Occipital lobe (tissue), 1 donor: ENCODE measurements at regions not wholly inside any gene's neighbourhood (a gene's known extent, or its start where the extent isn't known, plus 50 kb on each side); places are given as distances from the start of the nearest gene placed in this dataset.
"Not testable (repeated sequence)": the region's sequence is repeated elsewhere in the genome, so short reads cannot be mapped to it uniquely, and the experiment has no call there.

Source experiments
- DNase-seq: peaks from one replicate; lab custom pipeline; 2025; lab: John Stamatoyannopoulos, UW

DNA sequence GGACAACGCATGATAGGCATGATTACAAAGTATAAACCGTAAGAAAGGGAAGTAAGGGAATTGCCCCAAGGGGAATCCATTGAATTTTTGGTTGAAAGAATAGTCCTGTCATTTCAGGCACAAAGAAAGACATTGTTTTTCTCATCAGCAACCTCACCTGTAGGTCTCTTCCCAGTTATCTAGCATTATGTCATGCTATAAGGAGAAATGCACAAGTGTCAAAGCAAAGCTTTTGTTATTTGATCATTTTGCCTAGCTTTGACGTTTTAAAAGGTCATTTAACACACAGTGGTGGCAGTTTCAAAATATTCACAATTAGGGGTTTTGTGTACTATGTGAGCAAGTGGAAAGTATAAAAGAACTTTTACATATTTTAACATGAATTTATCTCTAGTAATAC lies 796.2 kb upstream of the MIR17HG start:
- DNase-seq = no peak

- no peak for DNase-seq
Measured at GRCh38 chr13:90552702-90553101, 794.8 kb upstream of the MIR17HG start.

DNA sequence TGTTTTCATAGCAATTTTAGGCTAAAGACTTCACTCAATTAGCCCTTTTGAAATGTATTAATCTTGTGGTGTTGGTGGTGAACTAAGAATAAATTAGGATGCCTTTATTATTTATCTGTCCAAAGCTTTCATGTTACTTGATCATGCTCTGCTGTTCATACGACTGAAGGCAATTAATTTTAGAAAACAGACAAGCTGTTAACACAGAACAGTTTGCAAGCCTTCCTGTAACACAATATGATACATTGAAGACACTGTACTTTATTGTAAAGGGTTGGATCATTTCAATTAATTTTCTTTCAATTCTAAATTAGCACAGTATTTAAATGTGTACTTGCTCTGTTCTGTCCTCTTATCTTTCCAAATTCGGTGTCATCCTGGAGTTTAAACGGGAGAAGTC lies 794.3 kb upstream of the MIR17HG start:
- no peak for DNase-seq

DNA sequence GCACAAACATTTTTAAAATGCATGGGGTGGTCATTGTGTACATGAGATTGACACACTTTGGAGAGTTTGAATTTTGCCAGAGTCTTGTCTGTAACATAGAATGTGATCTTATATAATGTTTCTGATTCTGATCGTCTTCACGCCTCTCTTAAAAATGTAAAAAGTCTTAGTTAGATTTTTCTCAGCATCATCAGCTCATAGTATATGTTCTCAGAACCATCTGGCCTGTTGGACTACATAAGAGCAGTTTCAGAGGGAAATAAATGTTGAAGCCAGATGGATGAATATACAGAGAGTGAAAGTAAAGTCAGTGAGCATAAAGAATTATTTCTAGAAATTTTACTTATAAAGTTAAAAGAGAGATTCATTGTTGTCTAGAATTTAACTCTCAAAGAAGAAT lies 789.9 kb upstream of the MIR17HG start:
- no peak for DNase-seq

DNA sequence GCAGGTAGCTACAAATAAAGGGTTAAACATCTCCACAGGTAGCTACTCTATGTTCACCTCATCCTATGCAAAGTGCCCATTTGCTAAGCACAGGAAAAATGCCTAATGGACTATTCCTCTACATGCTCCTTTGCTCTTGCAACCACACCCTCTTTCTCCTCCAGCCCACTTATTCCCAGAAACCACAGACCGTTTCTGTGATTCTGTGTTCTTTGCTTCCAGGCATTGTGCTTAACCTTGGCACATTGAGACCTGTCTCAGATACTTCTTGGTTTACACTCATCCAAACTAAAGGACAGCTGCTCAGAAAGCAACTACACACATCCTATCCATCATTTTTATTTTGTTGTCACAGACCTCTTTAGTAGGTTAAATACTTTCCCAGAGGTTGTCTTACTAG lies 785.0 kb upstream of the MIR17HG start:
- DNase-seq = no peak

- no peak for DNase-seq
Measured at GRCh38 chr13:90564096-90564495, 783.4 kb upstream of the MIR17HG start.

- no peak for DNase-seq
Measured at GRCh38 chr13:90564566-90564965, 782.9 kb upstream of the MIR17HG start.

DNA sequence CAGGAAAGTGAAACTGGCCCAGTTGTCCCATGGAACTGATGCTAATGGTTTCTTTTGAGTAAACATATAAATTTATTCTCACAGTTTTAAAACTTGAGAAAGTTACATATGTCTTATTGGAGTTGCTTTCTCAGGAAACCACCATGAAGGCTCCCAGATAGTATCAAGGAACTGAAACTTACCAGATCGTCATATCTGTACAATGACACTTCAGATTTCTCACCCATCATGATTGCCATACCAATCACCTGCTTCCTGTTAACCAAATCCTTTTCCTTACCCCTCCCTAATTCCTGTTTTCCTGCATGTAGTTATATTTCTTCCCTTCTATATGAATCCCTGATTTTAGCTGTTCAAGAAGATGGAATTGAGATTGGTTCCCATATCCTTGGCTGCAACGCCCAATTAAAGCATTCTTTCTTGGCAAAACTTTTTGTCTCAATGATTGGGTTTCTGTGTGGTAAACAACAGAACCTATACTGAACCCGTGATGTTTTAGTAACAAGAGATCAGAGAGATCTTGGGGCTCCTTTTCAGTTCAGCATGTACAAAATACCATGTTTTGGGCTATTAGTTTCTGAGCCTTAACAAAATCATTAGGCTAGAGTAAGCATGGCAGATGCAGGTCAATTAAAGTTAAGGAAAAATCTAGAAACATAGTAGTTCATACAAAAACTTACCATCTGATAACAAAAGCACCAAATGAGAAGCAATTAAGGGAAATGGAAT lies 781.3 kb upstream of the MIR17HG start:
- DNase-seq = no peak

- DNase-seq = no peak
Measured at GRCh38 chr13:90568165-90568564, 779.3 kb upstream of the MIR17HG start.

DNA sequence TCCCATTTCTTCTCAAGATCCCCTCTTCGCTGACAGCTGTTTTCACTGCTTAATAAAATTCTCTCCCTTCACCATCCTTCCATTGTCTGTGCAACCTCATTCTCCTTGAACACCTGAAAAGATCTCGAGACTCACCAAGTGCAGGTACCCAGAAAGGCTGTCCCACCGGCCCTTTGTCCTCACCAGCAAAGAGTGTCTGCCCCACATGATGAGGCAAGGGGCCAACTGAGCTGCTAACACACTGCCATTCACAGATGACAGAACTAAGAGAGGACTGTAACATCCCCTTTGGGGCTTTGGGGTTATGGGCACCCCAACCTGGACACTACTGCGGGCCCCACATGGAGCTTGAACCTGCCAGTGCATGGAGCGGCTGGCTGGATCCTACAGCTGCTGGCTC lies 771.4 kb upstream of the MIR17HG start:
- DNase-seq = no peak

- DNase-seq = no peak
Measured at GRCh38 chr13:90577726-90578125, 769.8 kb upstream of the MIR17HG start.

- DNase-seq = no peak
Measured at GRCh38 chr13:90585392-90585791, 762.1 kb upstream of the MIR17HG start.

DNA sequence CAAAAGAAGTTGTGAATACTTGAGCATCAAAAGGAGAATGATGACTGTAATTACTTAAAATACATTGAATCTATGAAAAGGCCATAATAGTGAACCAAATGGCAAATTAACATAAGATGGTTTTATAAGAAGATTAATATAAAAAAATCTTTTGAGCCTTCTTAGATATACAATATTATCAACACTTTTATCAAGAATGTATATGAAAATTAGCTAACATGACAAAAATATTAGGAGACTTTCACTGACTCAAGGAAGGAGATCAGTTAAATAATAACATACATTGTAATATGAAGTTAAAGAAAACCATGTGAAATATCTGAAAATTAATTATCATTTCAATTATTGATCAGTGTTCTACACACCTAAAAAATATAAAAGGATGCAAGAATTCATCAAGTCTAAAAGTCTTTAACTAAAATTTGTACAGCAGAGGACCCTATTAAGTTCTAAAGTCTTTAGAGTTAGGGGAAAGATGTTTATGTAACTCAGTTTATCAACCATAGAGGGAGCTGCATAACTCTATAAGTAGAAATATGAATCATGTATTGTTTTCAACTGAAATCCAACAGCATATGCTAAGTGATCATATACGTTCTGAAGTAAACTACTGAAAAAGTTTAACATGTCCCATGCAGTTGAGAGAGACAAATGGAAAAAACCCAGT lies 756.1 kb upstream of the MIR17HG start:
- DNase-seq = no peak

- no peak for DNase-seq
Measured at GRCh38 chr13:90591927-90592268, 755.6 kb upstream of the MIR17HG start.

DNA sequence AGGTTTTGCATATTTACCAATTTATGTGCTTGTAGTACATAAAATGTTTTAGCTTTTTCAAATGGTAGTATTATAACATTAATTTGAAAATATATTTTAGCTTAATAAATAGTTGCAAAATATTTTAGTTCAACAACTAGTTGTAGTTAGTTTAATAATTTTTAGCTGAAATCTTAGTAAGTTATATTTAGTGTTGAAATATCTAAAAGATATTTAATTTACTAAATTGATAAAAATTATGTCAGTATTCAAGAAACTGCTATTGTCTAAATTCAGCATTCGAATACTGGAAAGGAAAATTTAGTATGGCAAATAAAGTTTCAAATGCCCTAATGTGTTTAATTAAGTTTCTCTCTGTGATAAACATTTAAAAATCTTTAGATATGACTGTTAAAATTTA lies 754.5 kb upstream of the MIR17HG start:
- no peak for DNase-seq

- no peak for DNase-seq
Measured at GRCh38 chr13:90594681-90595080, 752.8 kb upstream of the MIR17HG start.

- DNase-seq = no peak
Measured at GRCh38 chr13:90605664-90606063, 741.8 kb upstream of the MIR17HG start.

- not testable (repeated sequence) for DNase-seq
Measured at GRCh38 chr13:90606921-90607320, 740.6 kb upstream of the MIR17HG start.

DNA sequence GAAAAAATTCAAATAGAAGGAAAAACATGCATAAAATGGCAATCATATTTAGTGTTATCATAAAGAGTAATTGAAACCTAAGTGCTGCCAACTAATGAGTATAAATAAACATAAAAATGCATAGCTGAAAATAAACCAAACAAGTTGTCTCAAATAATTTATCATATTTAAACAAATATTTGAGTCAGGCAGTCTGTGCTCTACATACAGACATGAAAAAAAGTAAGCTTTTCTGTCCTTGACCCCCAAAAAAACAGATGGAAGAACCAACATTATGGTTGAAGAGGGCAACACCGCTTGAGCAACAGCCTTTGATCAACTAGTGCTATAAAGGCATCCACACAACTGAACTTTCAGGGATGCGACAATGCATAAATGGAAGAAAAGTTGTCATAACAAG lies 735.1 kb upstream of the MIR17HG start:
- no peak for DNase-seq

DNA sequence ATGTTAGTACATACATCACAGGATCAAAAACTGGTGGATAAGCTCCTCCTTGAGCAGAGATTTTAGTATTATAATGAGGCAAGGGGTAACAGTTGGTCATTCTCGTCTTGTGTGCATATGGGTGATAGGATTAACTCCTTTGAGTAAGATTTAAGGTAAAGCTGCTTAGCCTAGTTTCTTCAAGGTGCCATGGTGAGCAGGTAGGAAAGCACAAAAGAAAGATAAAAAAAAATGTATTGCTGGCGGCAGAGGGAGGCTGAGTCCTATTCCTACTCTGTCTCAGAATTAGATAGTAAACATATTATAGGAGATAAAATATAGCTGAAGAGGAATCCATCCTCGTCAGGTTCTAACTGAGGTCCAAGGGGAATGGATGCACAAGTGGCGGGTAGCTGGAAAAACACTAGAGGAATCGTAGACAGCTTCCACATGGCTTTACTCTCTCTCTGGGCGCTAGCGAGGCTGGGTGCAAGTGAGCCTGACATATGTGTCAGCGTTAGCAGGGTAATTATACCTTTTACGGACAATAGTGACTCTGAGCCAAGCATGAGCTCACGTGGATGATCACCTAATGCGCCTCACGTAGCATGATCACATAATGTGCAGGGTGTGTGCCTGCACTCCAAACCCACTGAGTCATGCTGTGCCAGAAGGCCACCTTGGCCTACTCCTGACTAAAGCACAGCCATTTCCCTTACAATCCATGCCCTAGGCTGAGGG lies 734.3 kb upstream of the MIR17HG start:
- DNase-seq = no peak

- DNase-seq = no peak
Measured at GRCh38 chr13:90615236-90615635, 732.3 kb upstream of the MIR17HG start.

GRCh38 chr13:90615767-90616166 lies 731.7 kb upstream of the MIR17HG start:
- DNase-seq = no peak

DNA sequence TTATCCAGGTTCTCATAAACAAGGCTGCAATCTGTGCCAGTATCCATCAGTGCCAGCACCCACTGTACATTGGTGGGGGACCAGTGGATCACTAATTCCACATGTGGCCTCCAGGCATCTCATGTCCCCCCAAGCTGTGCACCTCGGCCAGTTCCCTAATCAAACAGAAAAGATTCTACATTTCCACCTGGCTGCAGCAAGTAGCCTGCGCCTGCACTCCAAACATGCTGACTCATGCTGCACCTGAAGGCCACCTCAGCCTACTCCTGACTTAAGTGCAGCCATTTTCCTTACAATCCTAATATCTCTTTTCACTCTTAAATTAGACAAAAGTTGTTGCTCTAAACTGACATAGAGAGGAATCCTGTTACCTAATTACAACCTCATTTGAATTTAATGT lies 729.4 kb upstream of the MIR17HG start:
- no peak for DNase-seq
